Testis (tissue), 2 donors: ENCODE measurements at regions not wholly inside any gene's neighbourhood (a gene's known extent, or its start where the extent isn't known, plus 50 kb on each side); places are given as distances from the start of the nearest gene placed in this dataset.

Experiments used
- CTCF ChIP-seq, 3 experiments: fragments of 450-650 bp in 2 of 3; fragments of 200-600 bp in 1 of 3; sonication (generic) in 1 of 3; IDR thresholded peaks; one replicate each; pipeline ENCODE4 v1.5.1; 2016 to 2019; ENCODE audit warnings: antibody characterized with exemption in 3 of 3, mild to moderate bottlenecking in 2 of 3, moderate library complexity in 1 of 3
- POLR2A ChIP-seq: fragments of 450-650 bp; IDR thresholded peaks from one replicate; pipeline ENCODE4 v1.6.1; 2017; ENCODE audit warnings: antibody characterized with exemption, mild to moderate bottlenecking, moderate library complexity

GRCh38 chr14:34254571-34254970 is 207.5 kb downstream of the SPTSSA start:
- no peak for TF ChIP-seq CTCF (IDR thresholded peaks at IDR 0.05)
- TF ChIP-seq POLR2A = no peak
